ENCODE measurements at regions not wholly inside any gene's neighbourhood (a gene's known extent, or its start where the extent isn't known, plus 50 kb on each side); places are given as distances from the start of the nearest gene placed in this dataset.
"Not testable (repeated sequence)": the region's sequence is repeated elsewhere in the genome, so short reads cannot be mapped to it uniquely, and the experiment has no call there.

DNA sequence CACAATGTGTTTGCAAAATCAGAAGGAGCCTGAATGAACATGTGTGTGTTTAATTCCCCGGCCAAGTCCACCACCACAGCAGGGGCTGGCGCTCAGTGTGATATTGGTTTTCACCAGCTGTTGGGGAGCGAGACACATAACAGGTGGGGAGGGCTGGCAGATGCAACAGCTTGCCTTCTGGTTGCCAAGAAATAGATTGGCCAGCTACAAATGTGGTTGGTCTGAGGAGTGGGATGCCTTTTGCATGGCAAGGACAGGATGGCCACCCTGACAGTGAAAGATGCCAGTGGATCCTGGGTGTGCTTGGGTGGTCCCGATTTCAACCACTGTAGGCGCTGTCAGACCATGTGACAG is 292.5 kb upstream of the FZD8 start:
- no peak overlapping the region for H3K4me2 ChIP-seq (ENCODE audit: low read length)
- H3K27me3 ChIP-seq (ENCODE audit: insufficient read depth, low read length, poor library complexity), result no peaks in the 10 kb centered on the region
- no peak overlapping the region for H3K56ac ChIP-seq (ENCODE audit: low read length)
- H3K4me3 ChIP-seq (ENCODE audit: low read length), result no peak overlapping the region
- no peak overlapping the region for H3K9ac ChIP-seq (ENCODE audit: low read length)
- no peaks in the 10 kb centered on the region for H3K4me1 ChIP-seq (ENCODE audit: control insufficient read depth, low read depth, low read length)
- H3K23ac ChIP-seq (ENCODE audit: low read length), result no peak overlapping the region
- no peak overlapping the region for H4K5ac ChIP-seq (ENCODE audit: low read length)
- no peak overlapping the region for H2AK5ac ChIP-seq (ENCODE audit: low read length)
- H3K36me3 ChIP-seq (ENCODE audit: control insufficient read depth, insufficient read depth, low read length), result no peaks in the 10 kb centered on the region
- no peak overlapping the region for H3K4ac ChIP-seq (ENCODE audit: low read depth, low read length)
- no CpG with 5 or more reads among the region's 5 CpGs for WGBS (ENCODE audit: extremely low coverage, insufficient coverage, low lambda C conversion rate)
- H3K79me1 ChIP-seq (ENCODE audit: low read length), result no peaks in the 10 kb centered on the region
- no peak overlapping the region for H3K18ac ChIP-seq (ENCODE audit: low read length)
- H4K8ac ChIP-seq (ENCODE audit: low read depth, low read length), result no peak overlapping the region
- no peak for DNase-seq
- H2BK120ac ChIP-seq (ENCODE audit: low read depth, low read length), result no peak overlapping the region
- H2BK5ac ChIP-seq (ENCODE audit: low read length), result no peak overlapping the region
- no peak overlapping the region for H3K27ac ChIP-seq (ENCODE audit: low read depth, low read length)
- H2BK15ac ChIP-seq (replicated peaks; ENCODE audit: low read depth), result no peak overlapping the region
- no peaks in the 10 kb centered on the region for H3K79me2 ChIP-seq (ENCODE audit: control insufficient read depth, insufficient read depth, low read length)

DNA sequence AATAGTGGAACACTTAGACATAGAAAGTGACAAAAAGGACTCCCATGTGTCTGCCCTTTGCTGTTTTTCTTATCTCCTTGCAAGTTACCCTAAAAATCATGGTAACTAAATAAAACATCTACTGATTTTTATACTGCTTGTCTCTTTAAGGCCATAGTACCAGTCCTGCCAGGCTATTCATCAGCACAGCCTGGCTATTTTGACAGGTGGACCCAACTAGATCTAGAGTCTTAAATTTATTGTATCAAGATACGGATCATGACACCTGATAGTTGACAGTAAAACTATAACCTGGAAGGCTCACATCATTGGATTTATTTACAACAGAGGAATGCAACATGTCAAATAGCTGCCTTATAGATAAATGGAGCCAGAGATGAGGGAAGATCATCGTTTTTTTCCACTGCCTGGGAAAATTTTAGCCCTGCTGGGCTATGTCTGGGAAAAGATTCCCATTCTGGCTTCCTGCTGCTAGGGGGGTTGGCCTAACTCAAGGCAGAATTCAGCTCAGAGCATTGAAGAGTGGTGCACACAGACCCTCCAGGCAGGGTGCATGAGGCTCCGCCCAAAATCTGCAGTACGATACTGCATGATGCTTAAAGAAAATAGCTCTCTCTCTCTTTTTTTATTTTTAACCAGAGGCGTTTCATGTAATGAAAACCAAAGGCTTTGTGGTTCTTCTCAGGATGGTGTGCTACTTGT is 292.0 kb upstream of the FZD8 start:
- no peak overlapping the region for H2BK120ac ChIP-seq (ENCODE audit: low read depth, low read length)
- WGBS (ENCODE audit: extremely low coverage, insufficient coverage, low lambda C conversion rate), result no CpG with 5 or more reads among the region's 5 CpGs

DNA sequence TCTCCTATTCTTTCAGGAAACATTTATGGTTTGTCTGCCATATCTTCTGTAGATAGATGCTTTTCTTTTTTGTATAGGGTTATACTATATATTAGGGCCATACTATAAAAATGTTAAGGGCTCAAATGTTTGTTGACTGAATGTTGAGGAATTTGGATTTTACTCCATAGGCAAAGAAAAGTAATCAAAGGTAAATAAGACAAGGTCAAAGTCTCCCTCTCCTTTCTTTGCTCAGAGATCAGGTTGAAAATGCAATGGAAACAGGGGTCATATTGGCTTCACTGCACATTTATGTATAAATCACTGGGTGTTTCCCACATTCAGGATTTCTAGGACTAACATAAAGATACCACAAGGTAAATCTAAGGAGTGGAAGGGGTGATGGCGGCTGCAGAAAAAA is 291.4 kb upstream of the FZD8 start:
- no peaks in the 10 kb centered on the region for H3K27me3 ChIP-seq (ENCODE audit: insufficient read depth, low read length, poor library complexity)
- H3K27ac ChIP-seq (ENCODE audit: low read depth, low read length), result no peak overlapping the region
- no CpG with 5 or more reads among the region's 1 CpG for WGBS (ENCODE audit: extremely low coverage, insufficient coverage, low lambda C conversion rate)
- no peak overlapping the region for H3K4ac ChIP-seq (ENCODE audit: low read depth, low read length)
- no peak overlapping the region for H3K4me3 ChIP-seq (ENCODE audit: low read length)
- no peaks in the 10 kb centered on the region for H3K79me2 ChIP-seq (ENCODE audit: control insufficient read depth, insufficient read depth, low read length)
- no peak for DNase-seq
- H3K4me1 ChIP-seq (ENCODE audit: control insufficient read depth, low read depth, low read length), result no peaks in the 10 kb centered on the region
- no peak overlapping the region for H2AK5ac ChIP-seq (ENCODE audit: low read length)
- H3K4me2 ChIP-seq (ENCODE audit: low read length), result no peak overlapping the region
- no peak overlapping the region for H2BK15ac ChIP-seq (replicated peaks; ENCODE audit: low read depth)
- H2BK120ac ChIP-seq (ENCODE audit: low read depth, low read length), result no peak overlapping the region
- H3K9ac ChIP-seq (ENCODE audit: low read length), result no peak overlapping the region
- H3K56ac ChIP-seq (ENCODE audit: low read length), result no peak overlapping the region
- no peak overlapping the region for H3K18ac ChIP-seq (ENCODE audit: low read length)
- no peak overlapping the region for H3K23ac ChIP-seq (ENCODE audit: low read length)
- H3K79me1 ChIP-seq (ENCODE audit: low read length), result no peaks in the 10 kb centered on the region
- H2BK5ac ChIP-seq (ENCODE audit: low read length), result no peak overlapping the region
- no peak overlapping the region for H4K5ac ChIP-seq (ENCODE audit: low read length)
- H3K36me3 ChIP-seq (ENCODE audit: control insufficient read depth, insufficient read depth, low read length), result no peaks in the 10 kb centered on the region
- H4K8ac ChIP-seq (ENCODE audit: low read depth, low read length), result no peak overlapping the region

More for the DNA sequence above, 292.0 kb upstream of the FZD8 start:
- Histone ChIP-seq H3K9ac (ENCODE audit: low read length) (no peak overlapping the region), H4K5ac (ENCODE audit: low read length) (no peak overlapping the region), H3K4me2 (ENCODE audit: low read length) (no peak overlapping the region), H3K18ac (ENCODE audit: low read length) (no peak overlapping the region), H3K79me2 (ENCODE audit: control insufficient read depth, insufficient read depth, low read length) (no peaks in the 10 kb centered on the region), H2BK5ac (ENCODE audit: low read length) (no peak overlapping the region), H2BK15ac (replicated peaks; ENCODE audit: low read depth) (no peak overlapping the region), H3K56ac (ENCODE audit: low read length) (no peak overlapping the region), H3K23ac (ENCODE audit: low read length) (no peak overlapping the region), H3K27ac (ENCODE audit: low read depth, low read length) (no peak overlapping the region), H3K4me3 (ENCODE audit: low read length) (no peak overlapping the region), H4K8ac (ENCODE audit: low read depth, low read length) (no peak overlapping the region), H3K36me3 (ENCODE audit: control insufficient read depth, insufficient read depth, low read length) (no peaks in the 10 kb centered on the region), H3K4me1 (ENCODE audit: control insufficient read depth, low read depth, low read length) (no peaks in the 10 kb centered on the region), H2AK5ac (ENCODE audit: low read length) (no peak overlapping the region), H3K4ac (ENCODE audit: low read depth, low read length) (no peak overlapping the region), H3K79me1 (ENCODE audit: low read length) (no peaks in the 10 kb centered on the region), H3K27me3 (ENCODE audit: insufficient read depth, low read length, poor library complexity) (no peaks in the 10 kb centered on the region)
- no peak for DNase-seq

DNA sequence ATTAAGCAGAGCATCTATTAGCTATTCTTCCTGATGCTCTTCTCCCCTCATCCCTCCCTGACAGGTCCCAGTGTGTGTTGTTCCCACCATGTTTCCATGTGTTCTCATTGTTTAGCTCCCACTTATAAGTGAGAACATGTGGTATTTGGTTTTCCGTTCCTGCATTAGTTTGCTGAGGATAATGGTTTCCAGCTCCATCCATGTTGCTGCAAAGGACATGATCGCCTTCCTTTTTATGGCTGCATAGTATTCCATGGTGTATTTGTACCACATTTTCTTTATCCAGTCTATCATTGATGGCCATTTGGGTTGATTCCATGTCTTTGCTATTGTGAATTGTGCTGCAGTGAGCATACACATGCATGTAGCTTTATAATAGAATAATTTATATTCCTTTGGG is 287.9 kb upstream of the FZD8 start:
- not testable (repeated sequence) for H3K4me1 ChIP-seq (ENCODE audit: control insufficient read depth, low read depth, low read length); DNase-seq; H3K56ac ChIP-seq (ENCODE audit: low read length); H2AK5ac ChIP-seq (ENCODE audit: low read length); H2BK120ac ChIP-seq (ENCODE audit: low read depth, low read length); H3K23ac ChIP-seq (ENCODE audit: low read length); H3K79me1 ChIP-seq (ENCODE audit: low read length); H4K5ac ChIP-seq (ENCODE audit: low read length); H3K27me3 ChIP-seq (ENCODE audit: insufficient read depth, low read length, poor library complexity); H3K79me2 ChIP-seq (ENCODE audit: control insufficient read depth, insufficient read depth, low read length); H3K4ac ChIP-seq (ENCODE audit: low read depth, low read length); H3K4me3 ChIP-seq (ENCODE audit: low read length); H3K18ac ChIP-seq (ENCODE audit: low read length); H3K36me3 ChIP-seq (ENCODE audit: control insufficient read depth, insufficient read depth, low read length); H2BK5ac ChIP-seq (ENCODE audit: low read length); H3K27ac ChIP-seq (ENCODE audit: low read depth, low read length); H3K4me2 ChIP-seq (ENCODE audit: low read length); H2BK15ac ChIP-seq (replicated peaks; ENCODE audit: low read depth); H4K8ac ChIP-seq (ENCODE audit: low read depth, low read length); H3K9ac ChIP-seq (ENCODE audit: low read length)
- WGBS (ENCODE audit: extremely low coverage, insufficient coverage, low lambda C conversion rate), result no CpG with 5 or more reads among the region's 2 CpGs

DNA sequence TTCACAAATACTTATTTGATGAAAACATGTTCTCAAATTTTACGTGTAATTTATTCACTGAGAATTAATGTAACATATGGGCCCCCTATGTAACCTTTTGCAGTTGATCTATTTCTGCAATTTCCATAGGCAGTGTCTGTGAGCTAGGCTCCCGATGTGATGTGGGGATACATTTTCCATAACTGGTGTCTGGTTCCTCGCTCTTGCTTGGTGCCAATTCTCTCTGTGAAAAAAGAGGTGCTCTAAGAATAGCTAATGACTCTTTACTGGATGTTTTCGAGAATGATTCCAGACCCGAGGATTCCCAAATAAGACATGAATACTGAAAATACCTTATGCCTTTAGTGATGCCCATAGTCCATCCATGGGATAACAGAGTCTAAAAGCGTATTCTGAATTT is 286.7 kb upstream of the FZD8 start:
- H3K4me3 ChIP-seq (ENCODE audit: low read length), result no peak overlapping the region
- H3K18ac ChIP-seq (ENCODE audit: low read length), result no peak overlapping the region
- no peak overlapping the region for H2BK120ac ChIP-seq (ENCODE audit: low read depth, low read length)
- H4K8ac ChIP-seq (ENCODE audit: low read depth, low read length), result no peak overlapping the region
- DNase-seq, result no peak
- H4K5ac ChIP-seq (ENCODE audit: low read length), result no peak overlapping the region
- peaks cover 11% of the 10 kb centered on the region for H3K4me1 ChIP-seq (ENCODE audit: control insufficient read depth, low read depth, low read length)
- H3K4me2 ChIP-seq (ENCODE audit: low read length), result no peak overlapping the region
- no CpG with 5 or more reads among the region's 6 CpGs for whole genome bisulfite sequencing (ENCODE audit: extremely low coverage, insufficient coverage, low lambda C conversion rate)
- no peak overlapping the region for H2AK5ac ChIP-seq (ENCODE audit: low read length)
- no peaks in the 10 kb centered on the region for H3K79me2 ChIP-seq (ENCODE audit: control insufficient read depth, insufficient read depth, low read length)
- no peak overlapping the region for H3K27ac ChIP-seq (ENCODE audit: low read depth, low read length)
- no peaks in the 10 kb centered on the region for H3K27me3 ChIP-seq (ENCODE audit: insufficient read depth, low read length, poor library complexity)
- no peaks in the 10 kb centered on the region for H3K79me1 ChIP-seq (ENCODE audit: low read length)
- H3K9ac ChIP-seq (ENCODE audit: low read length), result no peak overlapping the region
- no peak overlapping the region for H3K23ac ChIP-seq (ENCODE audit: low read length)
- no peak overlapping the region for H3K56ac ChIP-seq (ENCODE audit: low read length)
- H2BK5ac ChIP-seq (ENCODE audit: low read length), result no peak overlapping the region
- H3K4ac ChIP-seq (ENCODE audit: low read depth, low read length), result no peak overlapping the region
- no peaks in the 10 kb centered on the region for H3K36me3 ChIP-seq (ENCODE audit: control insufficient read depth, insufficient read depth, low read length)
- peak overlapping the region; percentile 36 for H2BK15ac ChIP-seq (replicated peaks; ENCODE audit: low read depth)

DNA sequence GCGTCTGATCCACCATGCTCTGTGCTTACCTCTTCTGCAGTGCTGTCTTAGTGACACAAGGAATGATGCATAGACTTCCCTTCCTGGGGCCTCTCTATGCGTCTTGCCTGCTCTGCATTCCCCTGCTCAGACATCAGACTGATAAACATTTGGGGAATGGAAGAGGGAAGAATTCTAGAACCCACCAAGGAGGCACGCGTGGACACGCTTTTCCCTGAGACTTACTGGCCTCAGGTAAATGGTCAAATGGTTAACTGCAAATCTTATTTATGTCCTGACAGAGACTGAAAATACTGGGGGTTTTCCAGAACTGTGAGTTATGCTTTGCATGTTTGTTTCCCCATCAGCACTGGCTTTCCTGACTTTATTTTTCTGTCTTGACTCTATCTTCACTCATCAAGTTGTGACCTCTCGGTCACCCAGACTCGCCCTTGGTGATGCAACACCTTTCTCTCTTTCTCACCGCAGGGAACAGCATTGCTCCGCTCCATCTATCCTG is 285.9 kb upstream of the FZD8 start:
- no peak overlapping the region for H2BK15ac ChIP-seq (replicated peaks; ENCODE audit: low read depth)
- H3K56ac ChIP-seq (ENCODE audit: low read length), result no peak overlapping the region
- H3K4me3 ChIP-seq (ENCODE audit: low read length), result no peak overlapping the region
- no peak overlapping the region for H3K27ac ChIP-seq (ENCODE audit: low read depth, low read length)
- no peak overlapping the region for H3K23ac ChIP-seq (ENCODE audit: low read length)
- no CpG with 5 or more reads among the region's 9 CpGs for WGBS (ENCODE audit: extremely low coverage, insufficient coverage, low lambda C conversion rate)
- H2BK5ac ChIP-seq (ENCODE audit: low read length), result no peak overlapping the region
- no peak overlapping the region for H4K8ac ChIP-seq (ENCODE audit: low read depth, low read length)
- H3K36me3 ChIP-seq (ENCODE audit: control insufficient read depth, insufficient read depth, low read length), result no peaks in the 10 kb centered on the region
- no peak overlapping the region for H3K18ac ChIP-seq (ENCODE audit: low read length)
- H3K4me2 ChIP-seq (ENCODE audit: low read length), result no peak overlapping the region
- H3K79me2 ChIP-seq (ENCODE audit: control insufficient read depth, insufficient read depth, low read length), result no peaks in the 10 kb centered on the region
- peak; percentile 67 for DNase-seq
- H4K5ac ChIP-seq (ENCODE audit: low read length), result no peak overlapping the region
- no peak overlapping the region for H2AK5ac ChIP-seq (ENCODE audit: low read length)
- no peaks in the 10 kb centered on the region for H3K79me1 ChIP-seq (ENCODE audit: low read length)
- H3K4me1 ChIP-seq (ENCODE audit: control insufficient read depth, low read depth, low read length), result peaks cover 11% of the 10 kb centered on the region
- no peak overlapping the region for H2BK120ac ChIP-seq (ENCODE audit: low read depth, low read length)
- no peak overlapping the region for H3K4ac ChIP-seq (ENCODE audit: low read depth, low read length)
- H3K27me3 ChIP-seq (ENCODE audit: insufficient read depth, low read length, poor library complexity), result no peaks in the 10 kb centered on the region
- H3K9ac ChIP-seq (ENCODE audit: low read length), result no peak overlapping the region
